ENCODE measurements at regions not wholly inside any gene's neighbourhood (a gene's known extent, or its start where the extent isn't known, plus 50 kb on each side); places are given as distances from the start of the nearest gene placed in this dataset.

GRCh38 chr2:109669731-109670130 lies 55.6 kb downstream of the SOWAHC start:
- DNase-seq, result no peak

GRCh38 chr2:109670556-109671411 lies 56.6 kb downstream of the SOWAHC start:
- no peaks in the 10 kb centered on the region for H3K27me3 ChIP-seq
- no peak for DNase-seq
- no peak overlapping the region for H3K9ac ChIP-seq (ENCODE audit: low read depth in 2 of 2, low read length in 2 of 2)
- no peaks in the 10 kb centered on the region for H3K4me1 ChIP-seq
- H3K9me3 ChIP-seq, result no peaks in the 10 kb centered on the region
- H3K36me3 ChIP-seq, result no peaks in the 10 kb centered on the region
- no peak for TF ChIP-seq CTCF (IDR thresholded peaks at IDR 0.05)
- no peak overlapping the region for H3K27ac ChIP-seq
- intact Hi-C loops (cut with DNase I), result no loop called here
- H3K4me3 ChIP-seq, result no peak overlapping the region

More at GRCh38 chr2:109669731-109670130, 55.6 kb downstream of the SOWAHC start:
- Histone ChIP-seq H3K4me1 (no peaks in the 10 kb centered on the region), H3K27ac (no peak overlapping the region), H3K27me3 (no peaks in the 10 kb centered on the region), H3K4me3 (no peak overlapping the region), H3K9ac (ENCODE audit: low read depth in 2 of 2, low read length in 2 of 2) (no peak overlapping the region), H3K36me3 (no peaks in the 10 kb centered on the region), H3K9me3 (no peaks in the 10 kb centered on the region)
- no peak for TF ChIP-seq CTCF (IDR thresholded peaks at IDR 0.05)
- intact Hi-C loops (cut with DNase I), result no loop called here

- intact Hi-C loops (cut with DNase I), result no loop called here
- DNase-seq, result peak; percentile 88
- H3K27ac ChIP-seq, result peak overlapping the region; percentile 87
- no peak for TF ChIP-seq CTCF (IDR thresholded peaks at IDR 0.05)
- H3K9me3 ChIP-seq, result no peaks in the 10 kb centered on the region
- H3K4me1 ChIP-seq, result peaks cover 24% of the 10 kb centered on the region
- H3K27me3 ChIP-seq, result no peaks in the 10 kb centered on the region
- no peak overlapping the region for H3K4me3 ChIP-seq
- no peaks in the 10 kb centered on the region for H3K36me3 ChIP-seq
- H3K9ac ChIP-seq (ENCODE audit: low read depth in 2 of 2, low read length in 2 of 2), result peak overlapping the region in 1 of 2 donors; percentile 44
Measured at GRCh38 chr2:109674894-109675534, 60.9 kb downstream of the SOWAHC start.

- H3K4me1 ChIP-seq, result peaks cover 24% of the 10 kb centered on the region
- no peak overlapping the region for H3K4me3 ChIP-seq
Measured at GRCh38 chr2:109675666-109676345, 61.6 kb downstream of the SOWAHC start.

More at GRCh38 chr2:109675666-109676345, 61.6 kb downstream of the SOWAHC start:
- peak overlapping the region; percentile 87 for H3K27ac ChIP-seq
- TF ChIP-seq CTCF (IDR thresholded peaks at IDR 0.05), result no peak
- H3K9me3 ChIP-seq, result no peaks in the 10 kb centered on the region
- intact Hi-C loops (cut with DNase I), result no loop called here
- no peaks in the 10 kb centered on the region for H3K27me3 ChIP-seq
- H3K36me3 ChIP-seq, result no peaks in the 10 kb centered on the region
- peak overlapping the region; percentile 30 to 67 for H3K9ac ChIP-seq (ENCODE audit: low read depth in 2 of 2, low read length in 2 of 2)
- DNase-seq, result peak; percentile 95

All from colonic mucosa (tissue), 4 donors.